ENCODE measurements at regions not wholly inside any gene's neighbourhood (a gene's known extent, or its start where the extent isn't known, plus 50 kb on each side); places are given as distances from the start of the nearest gene placed in this dataset.

GRCh38 chr5:26470439-26470838 is 567.9 kb downstream of the CDH9 start:
- no peak overlapping the region for H2AFZ ChIP-seq (ENCODE audit: low read length)

More at GRCh38 chr5:26470439-26470838, 567.9 kb downstream of the CDH9 start:
- Histone ChIP-seq H3K4ac (ENCODE audit: low read depth, low read length) (no peak overlapping the region), H2AK5ac (ENCODE audit: insufficient read length, low read length) (no peak overlapping the region), H2BK5ac (ENCODE audit: insufficient read length, low read length) (no peak overlapping the region), H2BK20ac (ENCODE audit: low read depth, low read length, poor library complexity, severe bottlenecking) (no peak overlapping the region), H3K18ac (ENCODE audit: insufficient read length, low read depth, low read length) (no peak overlapping the region), H4K8ac (replicated peaks; ENCODE audit: insufficient read length, low read depth, low read length) (no peak overlapping the region), H3K23me2 (ENCODE audit: insufficient read length, low read depth, low read length, poor library complexity, severe bottlenecking) (no peaks in the 10 kb centered on the region), H3K4me1 (ENCODE audit: insufficient read depth, low read length) (no peaks in the 10 kb centered on the region), H4K20me1 (ENCODE audit: control insufficient read depth, insufficient read depth, insufficient read length) (no peaks in the 10 kb centered on the region), H2BK120ac (ENCODE audit: low read depth, low read length, poor library complexity, severe bottlenecking) (no peak overlapping the region), H3K79me2 (ENCODE audit: insufficient read depth, low read length) (no peaks in the 10 kb centered on the region), H3K9ac (ENCODE audit: extremely low read depth, insufficient read length, low read length) (no peak overlapping the region), H3K27me3 (ENCODE audit: insufficient read depth, low read length) (no peaks in the 10 kb centered on the region), H3K23ac (ENCODE audit: insufficient read length, low read depth, low read length) (no peak overlapping the region), H3K79me1 (ENCODE audit: insufficient read depth, low read depth, low read length, poor library complexity, severe bottlenecking) (no peaks in the 10 kb centered on the region), H3K27ac (ENCODE audit: insufficient read length, low read depth, low read length) (no peak overlapping the region), H3T11ph (ENCODE audit: low read length) (no peak overlapping the region), H4K91ac (ENCODE audit: insufficient read length, low read depth, low read length) (no peak overlapping the region), H2BK12ac (ENCODE audit: insufficient read length, low read depth, low read length) (no peak overlapping the region), H4K5ac (ENCODE audit: insufficient read length, low read depth, low read length) (no peak overlapping the region), H2BK15ac (ENCODE audit: low read depth, low read length) (no peak overlapping the region), H3K9me3 (ENCODE audit: control insufficient read depth, low read depth, low read length) (no peaks in the 10 kb centered on the region), H3K4me2 (ENCODE audit: insufficient read depth, insufficient read length, low read length) (no peak overlapping the region), H3K14ac (ENCODE audit: insufficient read depth, low read length) (no peak overlapping the region), H3K56ac (ENCODE audit: insufficient read length, low read depth, low read length) (no peak overlapping the region)
- Mint-ChIP-seq H3K27ac (no peak overlapping the region), H3K36me3 (ENCODE audit: insufficient read depth in 1 of 3, low read depth in 3 of 3) (peaks cover 0 to 4% (median 2%) of the 10 kb centered on the region in 3 experiments; a peak in 2 of 7 replicates), H3K4me1 (no peaks in the 10 kb centered on the region), H3K9me3 (peaks cover 0 to 3% of the 10 kb centered on the region in 2 experiments; a peak in 2 of 5 replicates), H3K27me3 (ENCODE audit: low read depth) (no peaks in the 10 kb centered on the region), H3K4me3 (no peak overlapping the region)
- TF ChIP-seq CTCF (conservative IDR thresholded peaks at IDR 0.05), result no peak
- no peak for DNase-seq
